Epithelial cell of esophagus (primary cell): ENCODE measurements at regions not wholly inside any gene's neighbourhood (a gene's known extent, or its start where the extent isn't known, plus 50 kb on each side); places are given as distances from the start of the nearest gene placed in this dataset.
"Not testable (repeated sequence)": the region's sequence is repeated elsewhere in the genome, so short reads cannot be mapped to it uniquely, and the experiment has no call there.

ENCODE experiments used
- DNase-seq: peaks from one replicate; pipeline ENCODE4 v3.0.0; 2010; ENCODE audit warnings: low read depth
- H3K4me3 ChIP-seq: 2 replicates; pipeline ENCODE4 v1.5.1; 2011; ENCODE audit warnings: mild to moderate bottlenecking, low read length, control low read depth
- TF ChIP-seq, protein P1 (sequence below): IDR thresholded peaks from 2 replicates; pipeline ENCODE4 v1.5.1; 2011; ENCODE audit warnings: low read depth, mild to moderate bottlenecking, low read length, control low read depth, inconsistent platforms; ENCODE audit not compliant: insufficient read depth; ENCODE audit errors: missing control alignments

DNA sequence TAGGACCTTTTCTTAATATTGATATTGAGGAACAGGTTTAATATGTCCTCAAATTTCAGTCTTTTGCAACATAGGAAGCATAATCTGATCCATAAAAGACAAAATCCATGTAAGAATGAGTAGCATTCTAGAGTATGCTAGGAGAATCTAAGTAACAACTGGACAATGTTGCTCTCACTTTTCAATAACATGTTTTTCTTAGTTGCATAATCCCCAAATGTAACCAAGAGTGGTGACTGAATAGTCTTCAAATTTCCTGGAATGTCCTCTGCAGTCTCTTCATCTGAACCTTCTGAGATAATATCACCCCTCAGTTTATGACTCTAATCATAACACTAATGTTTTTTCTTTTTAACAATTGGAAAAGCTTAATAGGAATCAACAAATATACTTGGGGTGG is 110.0 kb upstream of the ZEB2 start:
- no peak for DNase-seq
- TF ChIP-seq, protein P1, sequence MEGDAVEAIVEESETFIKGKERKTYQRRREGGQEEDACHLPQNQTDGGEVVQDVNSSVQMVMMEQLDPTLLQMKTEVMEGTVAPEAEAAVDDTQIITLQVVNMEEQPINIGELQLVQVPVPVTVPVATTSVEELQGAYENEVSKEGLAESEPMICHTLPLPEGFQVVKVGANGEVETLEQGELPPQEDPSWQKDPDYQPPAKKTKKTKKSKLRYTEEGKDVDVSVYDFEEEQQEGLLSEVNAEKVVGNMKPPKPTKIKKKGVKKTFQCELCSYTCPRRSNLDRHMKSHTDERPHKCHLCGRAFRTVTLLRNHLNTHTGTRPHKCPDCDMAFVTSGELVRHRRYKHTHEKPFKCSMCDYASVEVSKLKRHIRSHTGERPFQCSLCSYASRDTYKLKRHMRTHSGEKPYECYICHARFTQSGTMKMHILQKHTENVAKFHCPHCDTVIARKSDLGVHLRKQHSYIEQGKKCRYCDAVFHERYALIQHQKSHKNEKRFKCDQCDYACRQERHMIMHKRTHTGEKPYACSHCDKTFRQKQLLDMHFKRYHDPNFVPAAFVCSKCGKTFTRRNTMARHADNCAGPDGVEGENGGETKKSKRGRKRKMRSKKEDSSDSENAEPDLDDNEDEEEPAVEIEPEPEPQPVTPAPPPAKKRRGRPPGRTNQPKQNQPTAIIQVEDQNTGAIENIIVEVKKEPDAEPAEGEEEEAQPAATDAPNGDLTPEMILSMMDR = no peak

DNA sequence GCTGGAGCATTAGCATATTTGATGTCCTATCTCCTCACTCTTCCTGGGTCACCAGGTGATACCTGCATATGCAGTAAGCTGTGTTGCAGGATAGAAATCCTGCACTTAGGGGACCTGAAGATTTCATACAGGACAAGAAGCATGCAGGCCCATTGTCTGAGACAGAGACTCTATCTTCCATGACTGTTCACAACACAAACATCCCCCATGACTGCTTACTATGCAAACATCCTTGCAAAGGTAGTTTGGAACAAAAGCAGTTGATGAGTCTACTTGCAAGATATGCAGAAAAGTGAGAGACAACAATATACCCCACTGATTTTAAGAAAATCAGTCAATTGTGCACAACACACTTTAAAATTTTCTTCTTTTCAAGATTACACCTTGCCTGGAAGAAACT is 108.6 kb upstream of the ZEB2 start:
- TF ChIP-seq, protein P1 = no peak
- H3K4me3 ChIP-seq = no peak overlapping the region
- DNase-seq = peak; percentile 13

More for the DNA sequence above, 110.0 kb upstream of the ZEB2 start:
- H3K4me3 ChIP-seq = no peak overlapping the region

DNA sequence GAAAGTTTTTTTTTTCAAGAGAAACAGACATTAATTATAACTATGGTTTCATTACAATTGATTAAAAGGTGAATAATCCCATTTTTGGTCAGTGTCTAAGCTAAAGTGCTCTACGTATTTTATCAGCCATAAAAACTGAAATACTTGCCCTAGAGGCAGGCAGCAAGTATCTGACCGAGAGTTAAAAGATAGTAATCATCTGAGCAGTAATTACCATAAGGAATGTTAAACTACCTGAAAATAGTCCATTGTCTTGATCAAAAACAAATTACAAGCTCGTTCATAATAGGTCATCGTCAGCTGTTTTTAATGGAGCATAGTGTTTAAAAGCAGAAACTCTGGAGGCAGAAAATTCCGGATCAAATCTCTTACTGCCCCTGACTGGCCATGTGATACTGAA is 105.7 kb upstream of the ZEB2 start:
- TF ChIP-seq, protein P1 = no peak
- H3K4me3 ChIP-seq = no peak overlapping the region
- no peak for DNase-seq

DNA sequence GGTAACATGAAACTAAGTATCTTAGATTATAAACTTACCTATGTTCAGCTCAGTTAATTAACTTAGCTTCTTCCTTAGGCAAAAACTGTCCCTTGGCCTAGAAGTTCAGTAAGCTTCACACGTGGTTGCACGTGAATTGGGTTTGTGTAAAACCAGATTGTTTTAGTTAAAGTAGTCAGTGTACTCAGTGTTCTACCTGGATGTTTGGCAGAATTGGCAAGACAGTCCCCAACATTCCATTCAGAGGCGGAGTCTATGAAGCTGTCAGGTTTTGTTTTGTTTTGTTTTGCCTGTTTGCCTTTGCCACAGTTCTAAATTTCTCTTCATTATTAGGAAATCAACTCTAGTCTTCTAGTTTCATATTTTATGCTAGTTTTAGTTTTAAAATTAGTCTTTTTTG is 105.3 kb upstream of the ZEB2 start:
- peak; percentile 46 for DNase-seq
- TF ChIP-seq, protein P1 = no peak

DNA sequence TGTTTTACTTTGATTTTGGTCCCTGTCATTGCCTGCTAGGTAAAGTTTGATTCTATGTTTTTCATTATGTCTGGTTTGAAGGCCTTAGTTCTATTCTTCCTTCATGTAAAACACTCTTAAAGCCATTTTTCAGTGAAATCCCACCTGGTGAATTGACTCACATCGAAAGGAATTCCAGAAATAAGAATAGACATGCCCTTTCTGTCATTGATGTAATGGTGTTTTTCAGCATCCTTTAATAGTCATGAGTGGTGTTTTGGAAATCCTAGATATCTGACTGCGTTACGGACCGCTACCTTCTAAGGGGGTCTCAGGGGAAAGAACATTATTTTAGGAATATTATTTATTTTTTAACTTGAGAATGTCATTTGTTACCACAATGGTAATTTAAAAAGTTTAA is 104.5 kb upstream of the ZEB2 start:
- H3K4me3 ChIP-seq = no peak overlapping the region
- TF ChIP-seq, protein P1 = no peak
- DNase-seq = peak; percentile 33

More for the DNA sequence above, 105.3 kb upstream of the ZEB2 start:
- no peak overlapping the region for H3K4me3 ChIP-seq

DNA sequence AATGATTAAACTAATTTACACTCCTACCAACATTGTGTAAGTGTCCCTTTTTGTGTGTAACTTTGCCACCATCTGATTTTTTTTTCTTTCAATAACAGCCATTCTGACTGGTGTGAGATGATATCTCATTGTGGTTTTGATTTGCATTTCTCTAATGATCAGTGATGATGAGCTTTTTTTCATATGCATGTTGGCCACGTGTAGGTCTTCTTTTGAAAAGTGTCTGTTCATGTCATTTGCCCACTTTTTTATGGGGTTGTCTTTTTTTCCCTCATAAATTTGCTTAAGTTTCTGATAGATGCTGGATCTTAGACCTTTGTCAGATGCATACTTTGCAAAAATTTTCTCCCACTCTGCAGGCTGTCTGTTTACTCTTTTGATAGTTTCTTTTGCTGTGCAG is 102.5 kb upstream of the ZEB2 start:
- not testable (repeated sequence) for H3K4me3 ChIP-seq, DNase-seq

DNA sequence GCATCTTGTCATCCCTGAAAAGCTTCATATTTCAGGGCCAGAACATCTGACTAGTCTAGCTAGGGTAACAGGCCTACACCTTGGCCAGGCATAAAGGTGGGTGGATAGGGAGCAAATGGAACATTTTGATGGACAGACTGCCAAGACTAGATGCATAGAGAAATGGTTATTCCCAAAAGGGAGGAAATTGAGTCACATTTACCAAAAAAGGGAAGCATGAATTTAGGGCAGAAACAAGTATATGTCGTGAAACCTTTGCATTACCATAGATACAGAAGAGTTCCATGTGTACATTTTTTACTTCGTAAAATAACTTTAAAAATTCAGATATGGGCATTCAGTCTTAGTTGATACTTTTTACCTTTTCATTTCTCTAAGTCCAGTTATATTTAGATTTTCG is 101.3 kb upstream of the ZEB2 start:
- DNase-seq = no peak
- TF ChIP-seq, protein P1 = no peak

DNA sequence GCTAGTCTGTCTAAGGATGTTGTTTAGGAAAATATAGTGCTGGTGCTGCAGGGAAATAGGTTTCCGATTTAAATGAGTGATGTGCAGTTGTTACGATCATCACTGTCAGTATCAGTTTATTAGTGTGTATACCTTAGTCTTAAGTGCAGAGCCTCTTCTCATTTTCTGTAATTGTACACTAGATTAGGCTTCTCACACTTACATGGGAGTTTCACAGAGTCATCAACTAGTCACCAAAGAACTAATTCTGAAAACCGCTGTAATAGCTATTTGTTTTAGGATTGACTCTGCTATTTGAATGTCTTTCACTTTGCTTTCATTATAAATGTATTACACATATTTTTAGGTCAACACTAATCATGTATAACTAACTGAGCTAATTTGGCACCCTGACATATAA is 99.8 kb upstream of the ZEB2 start:
- no peak overlapping the region for H3K4me3 ChIP-seq
- TF ChIP-seq, protein P1 = no peak
- DNase-seq = no peak

More for the DNA sequence above, 101.3 kb upstream of the ZEB2 start:
- no peak overlapping the region for H3K4me3 ChIP-seq

DNA sequence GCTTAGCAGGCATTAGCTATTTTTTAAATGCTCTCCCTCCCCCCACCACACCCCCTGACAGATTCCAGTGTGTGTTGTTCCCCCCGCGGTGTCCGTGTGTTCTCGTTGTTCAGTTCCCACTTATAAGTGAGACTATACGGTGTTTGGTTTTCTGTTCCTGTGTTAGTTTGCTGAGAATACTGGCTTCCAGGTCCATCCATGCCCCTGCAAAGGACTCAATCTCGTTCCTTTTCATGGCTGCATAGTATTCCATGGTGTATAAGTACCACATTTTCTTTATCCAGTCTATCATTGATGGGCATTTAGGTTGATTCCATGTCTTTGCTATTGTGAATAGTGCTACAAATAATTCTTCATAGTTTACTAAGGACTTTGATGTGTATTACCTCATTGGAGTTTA is 97.3 kb upstream of the ZEB2 start:
- not testable (repeated sequence) for DNase-seq, H3K4me3 ChIP-seq
